ENCODE measurements at regions not wholly inside any gene's neighbourhood (a gene's known extent, or its start where the extent isn't known, plus 50 kb on each side); places are given as distances from the start of the nearest gene placed in this dataset.

DNA sequence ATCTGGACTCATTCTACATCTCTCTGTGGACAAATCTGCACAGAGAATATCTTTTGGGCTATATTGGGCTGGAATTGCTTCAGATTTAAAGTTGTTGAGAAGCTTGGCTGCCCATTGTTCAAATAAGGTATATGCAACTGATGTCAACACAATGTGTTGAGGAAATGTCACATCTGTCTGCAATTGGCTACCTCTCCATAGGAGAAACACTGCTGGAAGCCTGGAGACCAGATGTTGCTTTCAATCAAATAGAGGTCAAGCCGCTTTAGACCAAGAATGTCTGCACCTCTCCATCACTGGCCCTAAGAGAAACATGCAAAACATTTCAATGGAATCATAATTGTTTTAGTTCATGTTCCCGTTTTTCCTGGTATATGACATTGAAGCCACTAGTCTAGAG is 720.2 kb downstream of the SLC4A3 start:
- TF ChIP-seq CTCF (IDR thresholded peaks at IDR 0.05), result no peak
- DNase-seq (no peak), ATAC-seq (no peak)
- Histone ChIP-seq H3K9me3 (no peaks in the 10 kb centered on the region), H3K4me1 (no peaks in the 10 kb centered on the region), H3K36me3 (no peaks in the 10 kb centered on the region), H3K4me3 (no peak overlapping the region), H3K27me3 (no peaks in the 10 kb centered on the region), H3K27ac (no peak overlapping the region)
- WGBS, 2 donors, result 76 to 83% methylated on average over 2 of the region's 2 CpGs
- intact Hi-C loops (cut with DNase I), result no loop called here

DNA sequence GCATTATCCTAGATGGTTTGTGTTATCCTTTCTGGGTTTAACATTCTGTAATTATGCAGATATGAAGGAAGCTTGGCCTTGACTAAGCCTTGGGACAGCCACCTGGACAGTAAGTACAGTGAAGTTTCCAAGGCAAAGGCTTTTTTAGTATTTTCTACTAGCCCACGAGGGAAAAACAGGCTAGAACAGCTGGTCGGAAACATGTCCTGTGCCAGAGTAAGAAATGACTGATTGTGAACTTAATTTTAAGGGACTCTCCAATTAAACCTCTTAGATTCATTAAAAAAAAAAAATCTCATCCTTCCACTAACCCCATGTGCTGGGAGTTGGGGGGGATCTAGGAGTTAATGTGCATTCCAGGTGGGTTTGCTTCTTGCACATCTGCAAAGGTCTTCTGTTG is 720.8 kb downstream of the SLC4A3 start:
- no peak for DNase-seq
- no peak for TF ChIP-seq CTCF (IDR thresholded peaks at IDR 0.05)
- Histone ChIP-seq H3K36me3 (no peaks in the 10 kb centered on the region), H3K27ac (no peak overlapping the region), H3K27me3 (no peaks in the 10 kb centered on the region), H3K4me1 (no peaks in the 10 kb centered on the region), H3K9me3 (no peaks in the 10 kb centered on the region), H3K4me3 (no peak overlapping the region)
- 52 to 56% methylated on average over 2 of the region's 2 CpGs for WGBS, 2 donors
- intact Hi-C loops (cut with DNase I), result no loop called here
- peak in 5 of 8 donors; percentile 17 to 51 (median 35) for ATAC-seq

DNA sequence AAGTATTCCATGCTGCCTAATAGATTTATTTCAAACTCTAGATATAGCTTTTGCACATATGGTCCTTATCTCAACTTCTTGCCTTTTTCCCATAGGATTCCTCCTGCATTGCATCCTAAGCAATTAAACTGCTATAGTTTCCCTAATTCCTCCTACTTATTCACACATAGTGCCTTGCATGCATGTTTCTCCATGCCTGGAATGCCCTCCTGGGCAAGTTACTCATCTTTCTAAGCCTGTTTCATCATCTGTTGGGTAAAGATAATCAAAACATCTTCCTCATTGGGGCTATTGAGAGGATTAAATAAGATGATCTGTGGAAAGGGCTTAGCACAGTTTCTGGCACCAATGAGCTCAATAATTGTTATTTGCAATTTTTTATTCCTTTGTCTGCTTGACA is 726.5 kb downstream of the SLC4A3 start:
- peaks cover 0 to 7% (median 0%) of the 10 kb centered on the region in 7 donors for H3K27me3 ChIP-seq
- intact Hi-C loops (cut with DNase I), result no loop called here
- no peak overlapping the region for H3K27ac ChIP-seq
- H3K4me1 ChIP-seq, result no peaks in the 10 kb centered on the region
- no peak overlapping the region for H3K4me3 ChIP-seq
- H3K9me3 ChIP-seq, result no peaks in the 10 kb centered on the region
- H3K36me3 ChIP-seq, result no peaks in the 10 kb centered on the region
- no peak for ATAC-seq
- no peak for TF ChIP-seq CTCF (IDR thresholded peaks at IDR 0.05)
- no peak for DNase-seq

DNA sequence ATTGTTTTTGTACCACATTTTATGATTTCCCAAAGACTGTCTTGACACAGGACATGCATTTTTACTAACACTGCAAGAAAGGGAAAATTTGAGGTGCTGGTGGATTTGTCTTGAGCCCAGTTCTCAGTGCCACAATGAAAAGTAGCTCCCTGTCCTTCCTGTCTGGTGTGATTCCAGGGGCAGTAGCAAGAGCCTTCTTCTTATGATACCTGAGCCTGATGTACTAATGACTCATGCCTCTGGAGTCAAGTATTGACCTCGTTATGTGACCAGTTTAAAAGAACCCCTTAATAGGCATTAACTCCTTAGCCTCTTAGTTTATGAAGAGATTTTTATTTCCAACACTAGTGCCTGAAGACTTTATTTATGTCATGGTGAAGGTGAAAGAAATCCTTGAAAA is 728.6 kb downstream of the SLC4A3 start:
- Histone ChIP-seq H3K27ac (no peak overlapping the region), H3K4me3 (no peak overlapping the region), H3K4me1 (no peaks in the 10 kb centered on the region), H3K9me3 (peaks cover 0 to 5% (median 0%) of the 10 kb centered on the region in 11 donors), H3K27me3 (peaks cover 0 to 7% (median 0%) of the 10 kb centered on the region in 7 donors), H3K36me3 (no peaks in the 10 kb centered on the region)
- no peak for ATAC-seq
- DNase-seq, result no peak
- no peak for TF ChIP-seq CTCF (IDR thresholded peaks at IDR 0.05)
- 32 to 42% methylated on average over 1 of the region's 1 CpG for WGBS, 2 donors
- intact Hi-C loops (cut with DNase I), result no loop called here

GRCh38 chr2:220365023-220365422 is 737.6 kb downstream of the SLC4A3 start:
- H3K4me3 ChIP-seq, result no peak overlapping the region
- no peak overlapping the region for H3K27ac ChIP-seq
- 61 to 70% methylated on average over 2 of the region's 2 CpGs for WGBS, 2 donors
- H3K4me1 ChIP-seq, result peaks cover 0 to 9% (median 0%) of the 10 kb centered on the region in 9 donors
- TF ChIP-seq CTCF (IDR thresholded peaks at IDR 0.05), result no peak
- H3K9me3 ChIP-seq, result peaks cover 0 to 13% (median 0%) of the 10 kb centered on the region in 11 donors
- DNase-seq, result no peak
- no peaks in the 10 kb centered on the region for H3K27me3 ChIP-seq
- ATAC-seq, result no peak
- intact Hi-C loops (cut with DNase I), result no loop called here
- no peaks in the 10 kb centered on the region for H3K36me3 ChIP-seq

Data from heart right ventricle (tissue), 16 donors.